NK-92 treated with Interleukin-12 subunit alpha and Interleukin-12 subunit beta, amount 100 ng/mL, for 24 hours (cell line): ENCODE measurements at regions not wholly inside any gene's neighbourhood (a gene's known extent, or its start where the extent isn't known, plus 50 kb on each side); places are given as distances from the start of the nearest gene placed in this dataset.
"Not testable (repeated sequence)": the region's sequence is repeated elsewhere in the genome, so short reads cannot be mapped to it uniquely, and the experiment has no call there.

ENCODE experiments used
- DNase-seq: peaks from one replicate; lab custom pipeline; 2025; lab: John Stamatoyannopoulos, UW

- no peak for DNase-seq
Measured at GRCh38 chr17:33695431-33695830, 402.3 kb upstream of the ASIC2 start.

DNA sequence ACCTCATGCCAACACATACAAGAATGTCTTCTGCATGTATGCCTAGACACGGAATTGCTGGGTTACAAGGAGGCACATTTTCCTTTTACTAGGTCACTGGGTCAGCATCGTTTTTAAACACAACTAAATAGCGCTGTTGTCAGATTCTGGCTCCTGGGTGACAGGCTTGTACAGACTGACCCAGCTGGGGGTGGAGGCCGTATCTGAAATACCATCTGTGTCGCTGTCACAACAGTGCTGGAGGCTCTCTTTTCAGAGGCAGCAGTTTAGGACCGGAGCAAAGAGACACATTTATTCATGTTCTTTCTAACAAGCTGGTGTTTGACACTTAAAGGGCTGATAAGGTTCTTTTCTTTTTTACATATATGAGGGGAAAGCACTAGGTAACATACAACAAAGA is 403.0 kb upstream of the ASIC2 start:
- no peak for DNase-seq

DNA sequence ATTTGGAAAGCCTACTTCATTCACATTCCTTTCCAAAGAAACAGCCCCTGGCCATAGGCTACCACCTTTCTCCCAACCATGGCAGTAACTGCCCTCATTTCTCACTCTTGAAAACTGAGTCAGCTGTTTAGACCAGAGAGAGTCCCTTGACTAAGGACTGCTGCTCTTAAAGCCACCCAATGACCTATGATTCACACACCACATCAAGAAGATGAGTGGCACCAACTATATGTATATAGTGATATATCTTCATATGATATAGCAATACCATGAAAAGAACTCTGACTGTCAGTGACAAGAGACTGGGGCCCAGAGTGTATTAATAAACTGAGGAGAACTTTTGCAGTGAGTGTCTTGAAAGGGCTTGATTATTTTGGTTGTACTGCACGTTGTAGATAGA is 404.5 kb upstream of the ASIC2 start:
- DNase-seq: no peak

DNA sequence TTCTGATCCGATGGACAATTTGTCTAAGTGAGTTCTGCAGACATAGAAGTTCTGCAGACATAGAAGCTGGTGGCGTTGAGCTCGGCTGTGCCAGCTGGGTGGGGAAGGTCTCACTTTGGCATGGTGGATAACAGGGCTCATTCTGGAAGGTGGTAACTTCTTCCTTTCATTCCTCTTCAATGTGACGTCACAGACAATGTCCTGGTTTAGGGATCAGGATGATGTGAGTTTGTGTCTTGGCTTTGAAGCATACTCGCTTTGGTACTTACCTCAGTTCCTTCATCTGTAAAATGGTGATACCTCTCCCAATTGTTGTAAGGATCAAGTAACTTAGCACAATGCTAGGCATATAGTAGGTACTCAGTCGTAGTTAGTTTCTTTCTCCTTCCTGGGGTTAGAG is 408.8 kb upstream of the ASIC2 start:
- no peak for DNase-seq

DNA sequence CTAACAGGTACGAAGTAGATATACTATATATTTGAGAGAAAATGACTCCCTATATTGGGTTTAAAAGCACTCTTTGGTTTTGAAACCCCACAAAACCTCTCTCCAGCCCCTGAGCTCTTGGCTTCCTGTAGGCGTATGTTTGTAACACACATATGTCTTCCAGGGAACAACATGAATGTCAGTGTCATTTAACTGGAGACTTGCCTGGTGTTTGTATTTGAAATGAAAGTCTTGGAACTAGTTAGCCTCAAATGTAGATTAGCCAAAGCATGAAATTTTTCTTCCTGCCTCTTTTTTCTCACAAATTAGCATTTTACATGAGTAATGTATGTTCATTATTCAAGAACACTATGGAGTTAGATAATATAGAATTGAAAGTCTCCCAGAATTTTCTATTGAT is 411.8 kb upstream of the ASIC2 start:
- no peak for DNase-seq

- no peak for DNase-seq
Measured at GRCh38 chr17:33709881-33710280, 416.8 kb upstream of the ASIC2 start.

- no peak for DNase-seq
Measured at GRCh38 chr17:33712120-33712519, 419.0 kb upstream of the ASIC2 start.

DNA sequence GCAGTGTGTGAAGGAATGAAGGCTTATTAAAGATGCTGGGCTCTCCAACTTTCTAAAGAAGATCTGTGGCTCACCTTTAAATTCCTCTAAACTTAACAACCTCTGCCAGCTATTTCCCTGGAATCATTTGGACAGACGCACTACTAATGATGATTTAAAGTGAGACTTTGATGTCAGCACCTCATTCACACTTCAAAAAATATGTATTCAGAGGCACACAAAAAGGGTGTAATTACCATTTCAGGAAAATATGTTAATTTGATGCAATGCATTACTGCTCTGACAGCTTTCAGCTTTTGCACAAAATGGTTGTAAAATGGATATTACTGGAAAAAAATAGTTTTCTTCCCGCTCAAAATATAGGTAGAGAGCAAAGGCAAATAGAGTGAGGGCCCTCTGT is 423.9 kb upstream of the ASIC2 start:
- DNase-seq: no peak

GRCh38 chr17:33723736-33724135 is 430.6 kb upstream of the ASIC2 start:
- not testable (repeated sequence) for DNase-seq

DNA sequence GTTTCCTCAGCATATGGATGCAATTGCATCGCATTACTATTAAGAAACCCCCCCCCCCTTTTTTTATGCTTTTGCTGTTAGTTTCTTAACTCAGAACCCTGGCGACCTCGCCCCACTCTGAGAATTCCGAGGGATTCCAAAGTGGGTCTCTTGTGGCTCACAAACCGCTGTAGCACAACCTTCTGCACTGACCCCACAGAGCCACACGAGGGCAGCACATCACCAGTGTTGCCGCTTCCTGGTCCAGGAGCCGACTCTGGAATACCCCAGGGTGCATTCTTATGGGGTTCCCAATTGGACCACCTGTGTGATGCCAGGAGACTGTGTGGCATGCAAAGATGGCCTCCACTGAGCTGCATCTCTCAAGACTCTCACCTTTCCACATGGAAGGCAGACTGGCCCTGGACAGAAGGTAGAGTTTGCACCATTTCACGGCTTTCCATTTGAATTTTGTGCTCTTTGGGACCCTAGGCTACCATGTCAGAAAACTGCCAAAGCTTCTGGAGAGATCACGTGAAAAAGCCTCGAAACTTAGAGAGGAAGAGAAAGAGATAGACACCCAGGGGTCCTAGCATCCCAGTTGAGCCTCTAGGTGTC is 432.7 kb upstream of the ASIC2 start:
- peak; percentile 7 for DNase-seq

DNA sequence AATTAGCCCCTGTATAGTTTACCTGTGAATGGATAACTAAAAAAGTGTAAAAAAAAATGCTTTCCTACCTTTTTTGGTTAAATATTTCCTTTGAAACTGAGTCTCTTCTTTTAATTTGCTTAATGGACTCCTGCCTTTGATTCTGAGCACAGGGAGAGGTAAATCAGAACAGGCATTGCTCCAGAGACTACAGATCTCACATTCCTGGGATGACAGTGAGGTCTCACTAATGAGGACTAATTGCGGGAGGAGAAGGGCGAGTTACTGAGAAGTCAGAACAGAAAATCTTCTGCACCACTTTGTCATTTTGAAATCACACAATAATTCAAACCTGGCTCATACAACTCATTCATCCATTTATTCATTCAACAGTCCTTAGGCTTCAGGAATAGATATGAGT is 437.0 kb upstream of the ASIC2 start:
- DNase-seq: no peak

GRCh38 chr17:33732116-33732515 is 439.0 kb upstream of the ASIC2 start:
- DNase-seq: no peak

DNA sequence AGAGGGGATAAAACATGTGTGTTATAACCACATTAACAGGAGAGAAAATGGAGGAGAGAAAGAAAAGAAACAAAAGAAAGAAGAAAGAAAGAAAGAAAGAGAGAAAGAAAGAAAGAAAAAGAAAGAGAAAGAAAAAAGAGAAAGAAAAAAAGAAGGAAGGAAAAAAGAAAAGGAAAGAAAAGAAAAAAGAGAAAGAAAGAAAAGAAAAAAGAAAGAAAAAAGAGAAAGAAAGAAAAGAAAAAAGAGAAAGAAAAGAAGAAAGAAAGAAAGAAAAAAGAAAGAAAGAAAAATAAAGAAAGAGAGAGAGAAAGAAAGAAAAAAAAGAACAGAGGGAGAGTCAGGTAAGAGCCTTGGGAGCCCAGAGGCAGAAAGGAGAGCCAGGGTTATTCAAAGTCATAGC is 446.6 kb upstream of the ASIC2 start:
- DNase-seq: no peak

DNA sequence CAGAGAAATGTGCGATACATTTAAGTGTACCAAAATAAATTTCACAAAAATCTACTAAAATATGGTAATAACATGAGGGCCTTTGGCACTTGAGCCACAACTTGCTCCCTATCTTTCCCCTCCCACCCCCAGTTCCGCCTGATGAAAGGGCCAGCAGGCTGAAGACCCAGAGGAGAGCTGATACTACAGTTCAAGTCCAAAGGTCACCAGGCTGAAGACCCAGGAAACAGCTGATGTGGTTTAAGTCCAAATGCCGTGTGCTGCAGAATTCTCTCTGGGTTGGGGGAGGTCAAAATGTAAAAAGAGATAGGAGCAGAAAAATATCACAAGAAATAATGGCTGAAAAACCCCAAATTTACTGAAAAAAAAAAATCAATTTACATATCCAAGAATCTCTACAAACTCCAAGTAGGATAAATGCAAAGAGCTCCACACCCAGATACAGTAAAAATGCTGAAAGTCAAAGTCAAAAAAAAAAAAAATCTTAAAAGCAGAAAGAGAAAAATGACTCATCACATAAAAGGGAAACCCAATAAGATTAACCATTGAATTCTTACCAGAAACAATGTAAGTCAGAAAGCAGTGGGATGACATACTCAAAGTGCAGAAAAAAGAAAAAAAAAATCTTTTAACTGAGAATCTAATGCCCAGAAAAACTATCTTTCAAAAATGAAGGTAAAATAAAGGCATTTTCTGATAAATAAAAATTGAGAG is 452.1 kb upstream of the ASIC2 start:
- DNase-seq: no peak

DNA sequence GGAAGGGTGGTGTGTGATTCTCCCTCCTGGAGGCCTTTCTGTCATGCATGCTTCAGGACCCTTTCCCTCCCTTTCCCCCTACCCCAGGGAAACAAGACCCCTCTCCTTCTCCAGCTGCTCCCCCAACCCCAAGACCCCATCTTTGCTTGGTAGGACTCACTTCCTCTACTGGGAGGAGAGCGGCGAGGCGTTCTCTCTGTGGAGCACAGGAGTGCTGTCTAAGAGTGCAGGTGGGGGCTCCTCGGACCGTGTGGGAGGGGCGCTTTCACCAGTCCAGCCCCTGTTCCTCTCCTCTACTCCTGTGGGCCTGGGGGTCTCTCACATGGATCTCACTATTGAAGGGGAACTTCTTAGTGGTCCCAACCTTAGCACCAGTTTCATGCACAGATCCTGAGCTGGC is 456.1 kb upstream of the ASIC2 start:
- DNase-seq: no peak

DNA sequence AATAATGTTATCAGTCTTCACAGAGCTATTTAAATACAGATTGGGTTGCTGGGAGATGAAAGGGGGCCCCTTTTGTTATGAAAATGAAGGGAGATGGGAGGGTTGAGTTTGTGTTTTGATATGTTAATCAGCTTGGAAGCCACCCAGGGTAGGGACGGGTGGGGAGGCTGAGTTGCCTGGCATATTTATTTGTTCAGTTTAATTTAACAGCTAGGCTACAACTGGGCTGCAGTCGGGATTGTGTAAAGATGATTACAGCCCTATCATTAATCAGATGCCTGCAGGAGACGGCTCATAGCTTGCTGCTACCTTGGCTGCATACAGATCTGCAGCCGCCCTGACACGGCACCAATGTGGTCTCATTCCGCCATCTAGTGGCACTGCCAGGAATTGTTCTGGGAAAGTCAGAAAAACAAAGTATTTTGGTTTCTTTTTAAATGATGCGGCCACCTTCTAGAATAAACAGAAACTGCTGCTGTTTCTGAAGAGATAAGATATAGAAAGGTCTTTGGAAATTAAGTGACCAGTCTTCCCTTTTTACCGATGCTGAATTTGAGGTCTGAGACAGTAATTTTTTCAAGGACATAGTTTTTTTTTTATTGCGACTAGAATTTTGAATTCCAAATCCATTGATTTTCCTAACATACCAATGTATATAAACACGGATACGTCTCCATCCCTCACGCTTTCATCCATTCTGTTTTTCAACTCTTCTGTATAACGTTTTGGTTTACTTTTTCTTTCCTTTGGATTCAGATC is 458.0 kb upstream of the ASIC2 start:
- DNase-seq: peak; percentile 31

- no peak for DNase-seq
Measured at GRCh38 chr17:33751702-33752065, 458.6 kb upstream of the ASIC2 start.

- DNase-seq: no peak
Measured at GRCh38 chr17:33753452-33753851, 460.4 kb upstream of the ASIC2 start.

GRCh38 chr17:33756021-33756420 is 462.9 kb upstream of the ASIC2 start:
- DNase-seq: no peak

DNA sequence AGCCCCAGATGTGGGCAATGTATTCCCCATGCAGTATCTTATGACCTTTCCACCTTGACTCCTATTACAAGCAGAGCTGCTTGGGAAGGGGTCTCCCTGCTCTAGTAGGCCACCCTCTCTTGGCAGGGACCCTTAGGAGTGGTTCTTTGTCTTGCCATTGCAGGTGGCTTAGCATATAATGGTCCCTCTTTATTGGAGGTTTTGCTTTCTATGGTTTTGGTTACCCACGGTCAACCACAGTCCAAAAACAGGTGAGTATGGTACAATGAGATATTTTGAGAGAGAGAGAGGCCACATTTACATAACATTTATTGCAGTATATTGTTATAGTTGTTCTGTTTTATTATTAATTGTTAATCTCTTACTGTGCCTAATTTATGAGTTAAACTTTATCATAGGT is 472.8 kb upstream of the ASIC2 start:
- DNase-seq: no peak

- DNase-seq: no peak
Measured at GRCh38 chr17:33766721-33767120, 473.6 kb upstream of the ASIC2 start.

- DNase-seq: no peak
Measured at GRCh38 chr17:33769066-33769465, 476.0 kb upstream of the ASIC2 start.

- no peak for DNase-seq
Measured at GRCh38 chr17:33776304-33776703, 478.8 kb upstream of the CCL2 start.
